ENCODE measurements at regions not wholly inside any gene's neighbourhood (a gene's known extent, or its start where the extent isn't known, plus 50 kb on each side); places are given as distances from the start of the nearest gene placed in this dataset.

DNA sequence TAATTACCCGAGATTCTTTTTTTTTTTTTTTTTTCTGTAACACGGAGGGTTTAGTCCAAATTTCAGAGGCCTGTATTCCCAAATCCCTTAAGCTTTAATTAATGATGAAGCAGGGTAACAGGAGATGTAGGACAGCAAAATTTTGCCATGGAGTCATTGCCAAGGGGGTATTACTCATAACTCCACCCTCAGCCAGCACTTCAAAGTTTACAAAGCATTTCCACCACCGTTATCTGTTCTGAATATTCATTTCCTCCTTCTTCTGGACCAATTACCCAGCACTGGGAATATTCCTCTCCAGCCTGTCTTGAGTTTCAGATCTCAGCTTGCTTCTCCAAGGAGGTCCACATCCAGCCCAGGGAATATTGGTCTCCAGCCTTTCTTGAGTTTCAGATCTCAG is 747.5 kb upstream of the EEF2KMT start:
- H2BK5ac ChIP-seq (ENCODE audit: low read depth, low read length, poor library complexity, severe bottlenecking): no peak overlapping the region
- no peak overlapping the region for H3K9ac ChIP-seq (ENCODE audit: low read depth, low read length)
- DNase-seq (no peak), ATAC-seq (ENCODE audit: low read depth) (no peak)
- TF ChIP-seq CEBPB (IDR thresholded peaks at IDR 0.05; ENCODE audit: low read depth, low read length): no peak
- no peak for TF ChIP-seq BHLHE40 (IDR thresholded peaks at IDR 0.05; ENCODE audit: low read depth, low read length)
- no peak for TF ChIP-seq NFE2L2 (IDR thresholded peaks at IDR 0.05; ENCODE audit: low read depth, low read length)
- TF ChIP-seq, protein P1, sequence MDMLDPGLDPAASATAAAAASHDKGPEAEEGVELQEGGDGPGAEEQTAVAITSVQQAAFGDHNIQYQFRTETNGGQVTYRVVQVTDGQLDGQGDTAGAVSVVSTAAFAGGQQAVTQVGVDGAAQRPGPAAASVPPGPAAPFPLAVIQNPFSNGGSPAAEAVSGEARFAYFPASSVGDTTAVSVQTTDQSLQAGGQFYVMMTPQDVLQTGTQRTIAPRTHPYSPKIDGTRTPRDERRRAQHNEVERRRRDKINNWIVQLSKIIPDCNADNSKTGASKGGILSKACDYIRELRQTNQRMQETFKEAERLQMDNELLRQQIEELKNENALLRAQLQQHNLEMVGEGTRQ (IDR thresholded peaks at IDR 0.05; ENCODE audit: low read depth, low read length): no peak
- no peak for TF ChIP-seq RCOR1 (IDR thresholded peaks at IDR 0.05; ENCODE audit: insufficient replicate concordance, low read length)
- TF ChIP-seq, protein P2, sequence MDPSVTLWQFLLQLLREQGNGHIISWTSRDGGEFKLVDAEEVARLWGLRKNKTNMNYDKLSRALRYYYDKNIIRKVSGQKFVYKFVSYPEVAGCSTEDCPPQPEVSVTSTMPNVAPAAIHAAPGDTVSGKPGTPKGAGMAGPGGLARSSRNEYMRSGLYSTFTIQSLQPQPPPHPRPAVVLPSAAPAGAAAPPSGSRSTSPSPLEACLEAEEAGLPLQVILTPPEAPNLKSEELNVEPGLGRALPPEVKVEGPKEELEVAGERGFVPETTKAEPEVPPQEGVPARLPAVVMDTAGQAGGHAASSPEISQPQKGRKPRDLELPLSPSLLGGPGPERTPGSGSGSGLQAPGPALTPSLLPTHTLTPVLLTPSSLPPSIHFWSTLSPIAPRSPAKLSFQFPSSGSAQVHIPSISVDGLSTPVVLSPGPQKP (IDR thresholded peaks at IDR 0.05; ENCODE audit: borderline replicate concordance, low read depth, low read length): no peak
- no peak for TF ChIP-seq MAZ (IDR thresholded peaks at IDR 0.05; ENCODE audit: borderline replicate concordance, low read depth, low read length)
- no peak for TF ChIP-seq MXI1 (IDR thresholded peaks at IDR 0.05; ENCODE audit: borderline replicate concordance, low read depth, low read length)
- TF ChIP-seq POLR2A (IDR thresholded peaks at IDR 0.05; ENCODE audit: low read depth, low read length): no peak
- TF ChIP-seq FOS (IDR thresholded peaks at IDR 0.05; ENCODE audit: low read depth, low read length): no peak
- TF ChIP-seq RFX5 (IDR thresholded peaks at IDR 0.05; ENCODE audit: low read depth, low read length): no peak
- TF ChIP-seq RAD21 (IDR thresholded peaks at IDR 0.05; ENCODE audit: low read length): no peak
- TF ChIP-seq SMC3 (IDR thresholded peaks at IDR 0.05; ENCODE audit: low read depth, low read length): no peak
- TF ChIP-seq, protein P3, sequence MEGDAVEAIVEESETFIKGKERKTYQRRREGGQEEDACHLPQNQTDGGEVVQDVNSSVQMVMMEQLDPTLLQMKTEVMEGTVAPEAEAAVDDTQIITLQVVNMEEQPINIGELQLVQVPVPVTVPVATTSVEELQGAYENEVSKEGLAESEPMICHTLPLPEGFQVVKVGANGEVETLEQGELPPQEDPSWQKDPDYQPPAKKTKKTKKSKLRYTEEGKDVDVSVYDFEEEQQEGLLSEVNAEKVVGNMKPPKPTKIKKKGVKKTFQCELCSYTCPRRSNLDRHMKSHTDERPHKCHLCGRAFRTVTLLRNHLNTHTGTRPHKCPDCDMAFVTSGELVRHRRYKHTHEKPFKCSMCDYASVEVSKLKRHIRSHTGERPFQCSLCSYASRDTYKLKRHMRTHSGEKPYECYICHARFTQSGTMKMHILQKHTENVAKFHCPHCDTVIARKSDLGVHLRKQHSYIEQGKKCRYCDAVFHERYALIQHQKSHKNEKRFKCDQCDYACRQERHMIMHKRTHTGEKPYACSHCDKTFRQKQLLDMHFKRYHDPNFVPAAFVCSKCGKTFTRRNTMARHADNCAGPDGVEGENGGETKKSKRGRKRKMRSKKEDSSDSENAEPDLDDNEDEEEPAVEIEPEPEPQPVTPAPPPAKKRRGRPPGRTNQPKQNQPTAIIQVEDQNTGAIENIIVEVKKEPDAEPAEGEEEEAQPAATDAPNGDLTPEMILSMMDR (conservative IDR thresholded peaks at IDR 0.05; ENCODE audit: low read depth, low read length): no peak
- TF ChIP-seq CHD1 (IDR thresholded peaks at IDR 0.05; ENCODE audit: low read depth, low read length): no peak
- no peak for TF ChIP-seq MAFK (IDR thresholded peaks at IDR 0.05; ENCODE audit: low read depth, low read length)
- no peak overlapping the region for H3K56ac ChIP-seq (ENCODE audit: extremely low read depth, insufficient read depth, low read length)
- H2AK5ac ChIP-seq (ENCODE audit: low read depth, low read length): no peak overlapping the region
- peaks cover 28% of the 10 kb centered on the region for H3K9me3 ChIP-seq (ENCODE audit: control insufficient read depth, insufficient read depth, low read length)
- no TSS peak for BruUV-seq (replicated peaks)
- no peaks in the 10 kb centered on the region for H3K27me3 ChIP-seq (ENCODE audit: control insufficient read depth, insufficient read depth, low read length)
- H4K20me1 ChIP-seq (ENCODE audit: insufficient read depth, low read length): no peaks in the 10 kb centered on the region
- POLR2A ChIA-PET (ENCODE audit: unreplicated experiment): no interaction called here
- H3K4me1 ChIP-seq (ENCODE audit: control insufficient read depth, insufficient read depth, low read length): no peaks in the 10 kb centered on the region
- intact Hi-C loops (cut with micrococcal nuclease) (no loop called here), dilution Hi-C loops (cut with HindIII; ENCODE audit: low sequenced_read_pairs, unreplicated experiment) (no loop called here), in situ Hi-C loops (cut with MboI; ENCODE audit: low sequenced_read_pairs) (loop anchor here (25.0 kb wide), 1 partner anchor 92 kb away; no protein-coding TSS in a partner anchor)
- no peak overlapping the region for H2BK120ac ChIP-seq (ENCODE audit: low read depth, low read length)
- H3K4me3 ChIP-seq (ENCODE audit: insufficient read depth, low read depth, low read length): no peak overlapping the region
- no peaks in the 10 kb centered on the region for H3K36me3 ChIP-seq (ENCODE audit: control insufficient read depth, insufficient read depth, low read length)
- H2BK15ac ChIP-seq (ENCODE audit: low read depth, low read length): no peak overlapping the region
- 14% methylated on average over 1 of the region's 3 CpGs; no CpG with 5 or more reads in 1 of the 2 experiments for WGBS, 2 experiments (ENCODE audit: extremely low coverage in 2 of 2, insufficient read length in 1 of 2)
- H3K23ac ChIP-seq (ENCODE audit: low read depth, low read length): no peak overlapping the region
- no peak overlapping the region for H3K14ac ChIP-seq (replicated peaks; ENCODE audit: low read depth, low read length)
- H3K79me1 ChIP-seq (ENCODE audit: low read depth in 1 of 2, low read length in 2 of 2): no peaks in the 10 kb centered on the region
- no peak overlapping the region for H2AK9ac ChIP-seq (replicated peaks; ENCODE audit: low read depth, low read length, poor library complexity)
- H3K27ac ChIP-seq (ENCODE audit: insufficient read depth, low read length): no peak overlapping the region
- H3K9me1 ChIP-seq (ENCODE audit: insufficient read depth, low read length): no peaks in the 10 kb centered on the region
- H2AFZ ChIP-seq (replicated peaks; ENCODE audit: low read length, poor library complexity): no peak overlapping the region
- H3K4me2 ChIP-seq (ENCODE audit: low read depth, low read length): no peak overlapping the region
- H4K5ac ChIP-seq (ENCODE audit: low read depth, low read length): no peak overlapping the region
- CTCF ChIA-PET: no interaction called here
- no peak overlapping the region for H3K18ac ChIP-seq (ENCODE audit: low read depth, low read length)
- H4K8ac ChIP-seq (ENCODE audit: low read depth in 2 of 2, low read length in 2 of 2): no peak overlapping the region
- H3K4ac ChIP-seq (ENCODE audit: low read depth, low read length): no peak overlapping the region
- H2BK20ac ChIP-seq (ENCODE audit: low read depth, low read length): no peak overlapping the region
- H4K91ac ChIP-seq (ENCODE audit: insufficient read depth, low read depth, low read length): no peak overlapping the region
